Fibroblast of pulmonary artery (primary cell): ENCODE measurements at regions not wholly inside any gene's neighbourhood (a gene's known extent, or its start where the extent isn't known, plus 50 kb on each side); places are given as distances from the start of the nearest gene placed in this dataset.

ENCODE experiments used
- DNase-seq: peaks from one replicate; pipeline ENCODE4 v3.0.0-alpha.2; 2010; ENCODE audit warnings: low read depth
- H3K4me3 ChIP-seq: replicated peaks from 2 replicates; pipeline ENCODE4 v1.5.1; 2011; ENCODE audit warnings: low read depth, mild to moderate bottlenecking, control low read depth, low read length, moderate library complexity
- CTCF ChIP-seq: IDR thresholded peaks from 2 replicates; pipeline ENCODE4 v1.5.1; 2011; ENCODE audit warnings: mild to moderate bottlenecking, control low read depth, low read length, inconsistent platforms; ENCODE audit errors: missing control alignments

GRCh38 chrX:63958134-63958865, 173.3 kb upstream of the ARHGEF9 start:
- TF ChIP-seq CTCF = no peak
- no peak for DNase-seq
- no peak overlapping the region for H3K4me3 ChIP-seq

- DNase-seq = no peak
- no peak overlapping the region for H3K4me3 ChIP-seq
- TF ChIP-seq CTCF = no peak
Observed at GRCh38 chrX:63935835-63936234, 150.8 kb upstream of the ARHGEF9 start.

GRCh38 chrX:63934791-63935190, 149.8 kb upstream of the ARHGEF9 start:
- no peak for TF ChIP-seq CTCF
- DNase-seq = no peak
- no peak overlapping the region for H3K4me3 ChIP-seq

- no peak overlapping the region for H3K4me3 ChIP-seq
- no peak for TF ChIP-seq CTCF
- DNase-seq = no peak
Observed at GRCh38 chrX:63934160-63934559, 149.1 kb upstream of the ARHGEF9 start.

- no peak overlapping the region for H3K4me3 ChIP-seq
- no peak for DNase-seq
- no peak for TF ChIP-seq CTCF
Observed at GRCh38 chrX:63932907-63933306, 147.9 kb upstream of the ARHGEF9 start.

- TF ChIP-seq CTCF = no peak
- DNase-seq = no peak
- no peak overlapping the region for H3K4me3 ChIP-seq
Observed at GRCh38 chrX:63932006-63932405, 147.0 kb upstream of the ARHGEF9 start.

GRCh38 chrX:63930140-63930539, 145.1 kb upstream of the ARHGEF9 start:
- H3K4me3 ChIP-seq = no peak overlapping the region
- TF ChIP-seq CTCF = no peak
- DNase-seq = no peak
